GM19324 (cell line): ENCODE measurements at regions not wholly inside any gene's neighbourhood (a gene's known extent, or its start where the extent isn't known, plus 50 kb on each side); places are given as distances from the start of the nearest gene placed in this dataset.

Source experiments
- ATAC-seq: cut with Tn5 transposase; IDR thresholded peaks from one replicate; pipeline ENCODE4 v1.9.1; 2021; ENCODE audit warnings: mild to moderate bottlenecking, moderate library complexity; ENCODE audit not compliant: unreplicated experiment, low FRiP score

GRCh38 chr2:187976986-187977333 lies 314.7 kb upstream of the GULP1 start:
- ATAC-seq = no peak

GRCh38 chr2:187978356-187978755 lies 313.3 kb upstream of the GULP1 start:
- no peak for ATAC-seq

GRCh38 chr2:187982668-187983067 lies 309.0 kb upstream of the GULP1 start:
- ATAC-seq = peak; percentile 48

- no peak for ATAC-seq
Observed at GRCh38 chr2:187985195-187985594, 306.5 kb upstream of the GULP1 start.

GRCh38 chr2:187985923-187986322 lies 305.8 kb upstream of the GULP1 start:
- no peak for ATAC-seq

GRCh38 chr2:187986390-187987105 lies 305.1 kb upstream of the GULP1 start:
- no peak for ATAC-seq

GRCh38 chr2:187988348-187988747 lies 303.3 kb upstream of the GULP1 start:
- no peak for ATAC-seq

- ATAC-seq = no peak
Observed at GRCh38 chr2:187989925-187990623, 301.6 kb upstream of the GULP1 start.

GRCh38 chr2:187991389-187991788 lies 300.3 kb upstream of the GULP1 start:
- no peak for ATAC-seq

GRCh38 chr2:187994464-187995331 lies 297.0 kb upstream of the GULP1 start:
- ATAC-seq = no peak

- ATAC-seq = no peak
Observed at GRCh38 chr2:187995556-187995955, 296.1 kb upstream of the GULP1 start.

GRCh38 chr2:187996630-187997029 lies 295.0 kb upstream of the GULP1 start:
- ATAC-seq = no peak

- no peak for ATAC-seq
Observed at GRCh38 chr2:188000189-188000588, 291.5 kb upstream of the GULP1 start.

- no peak for ATAC-seq
Observed at GRCh38 chr2:188003800-188004199, 287.9 kb upstream of the GULP1 start.

- ATAC-seq = no peak
Observed at GRCh38 chr2:188013767-188014166, 277.9 kb upstream of the GULP1 start.

GRCh38 chr2:188016917-188017316 lies 274.8 kb upstream of the GULP1 start:
- ATAC-seq = no peak

GRCh38 chr2:188022389-188022788 lies 269.3 kb upstream of the GULP1 start:
- no peak for ATAC-seq

- no peak for ATAC-seq
Observed at GRCh38 chr2:188023035-188023434, 268.6 kb upstream of the GULP1 start.

GRCh38 chr2:188024811-188025210 lies 266.9 kb upstream of the GULP1 start:
- no peak for ATAC-seq

- ATAC-seq = no peak
Observed at GRCh38 chr2:188028739-188029138, 262.9 kb upstream of the GULP1 start.

GRCh38 chr2:188032306-188032705 lies 259.4 kb upstream of the GULP1 start:
- ATAC-seq = no peak
